ENCODE measurements at regions not wholly inside any gene's neighbourhood (a gene's known extent, or its start where the extent isn't known, plus 50 kb on each side); places are given as distances from the start of the nearest gene placed in this dataset.

DNA sequence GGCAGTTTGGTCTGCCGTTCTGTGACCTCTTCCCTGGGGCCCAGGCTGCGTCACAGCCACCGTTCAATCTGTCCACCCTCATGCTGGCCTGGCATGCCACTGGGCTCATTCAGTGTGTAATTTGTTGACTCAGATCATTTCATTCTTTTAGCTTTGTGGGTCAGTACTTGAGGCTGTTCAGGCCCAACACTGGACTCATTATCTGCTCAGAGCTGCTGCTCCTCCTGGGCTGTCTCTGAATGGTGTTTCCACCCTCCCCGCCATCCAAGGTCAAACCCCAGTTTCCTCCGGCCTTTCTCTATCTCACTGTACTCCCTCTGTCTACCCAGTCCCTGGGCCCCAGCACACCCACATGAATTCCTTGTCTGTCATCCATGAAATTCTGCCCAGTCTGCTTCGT, 152.4 kb upstream of the NCK2 start:
- no peak overlapping the region for H3K9ac ChIP-seq (ENCODE audit: low read depth, low read length)
- H2AK9ac ChIP-seq (replicated peaks; ENCODE audit: low read depth, low read length, poor library complexity): no peak overlapping the region
- H3K4ac ChIP-seq (ENCODE audit: low read depth, low read length): no peak overlapping the region
- no peaks in the 10 kb centered on the region for H3K79me1 ChIP-seq (ENCODE audit: low read depth in 1 of 2, low read length in 2 of 2)
- no peaks in the 10 kb centered on the region for H3K9me1 ChIP-seq (ENCODE audit: insufficient read depth, low read length)
- intact Hi-C loops (cut with micrococcal nuclease): no loop called here
- no peak for TF ChIP-seq FOS (IDR thresholded peaks at IDR 0.05; ENCODE audit: low read depth, low read length)
- no peak for TF ChIP-seq MXI1 (IDR thresholded peaks at IDR 0.05; ENCODE audit: borderline replicate concordance, low read depth, low read length)
- TF ChIP-seq MAZ (IDR thresholded peaks at IDR 0.05; ENCODE audit: borderline replicate concordance, low read depth, low read length): no peak
- no peak for TF ChIP-seq POLR2A (IDR thresholded peaks at IDR 0.05; ENCODE audit: low read depth, low read length)
- TF ChIP-seq RCOR1 (IDR thresholded peaks at IDR 0.05; ENCODE audit: insufficient replicate concordance, low read length): no peak
- TF ChIP-seq NFE2L2 (IDR thresholded peaks at IDR 0.05; ENCODE audit: low read depth, low read length): no peak
- no peak for TF ChIP-seq RFX5 (IDR thresholded peaks at IDR 0.05; ENCODE audit: low read depth, low read length)
- no peak for TF ChIP-seq MAFK (IDR thresholded peaks at IDR 0.05; ENCODE audit: low read depth, low read length)
- TF ChIP-seq, protein P1, sequence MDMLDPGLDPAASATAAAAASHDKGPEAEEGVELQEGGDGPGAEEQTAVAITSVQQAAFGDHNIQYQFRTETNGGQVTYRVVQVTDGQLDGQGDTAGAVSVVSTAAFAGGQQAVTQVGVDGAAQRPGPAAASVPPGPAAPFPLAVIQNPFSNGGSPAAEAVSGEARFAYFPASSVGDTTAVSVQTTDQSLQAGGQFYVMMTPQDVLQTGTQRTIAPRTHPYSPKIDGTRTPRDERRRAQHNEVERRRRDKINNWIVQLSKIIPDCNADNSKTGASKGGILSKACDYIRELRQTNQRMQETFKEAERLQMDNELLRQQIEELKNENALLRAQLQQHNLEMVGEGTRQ (IDR thresholded peaks at IDR 0.05; ENCODE audit: low read depth, low read length): no peak
- TF ChIP-seq CEBPB (IDR thresholded peaks at IDR 0.05; ENCODE audit: low read depth, low read length): no peak
- no peak for TF ChIP-seq CTCF (conservative IDR thresholded peaks at IDR 0.05; ENCODE audit: low read depth, low read length)
- TF ChIP-seq CHD1 (IDR thresholded peaks at IDR 0.05; ENCODE audit: low read depth, low read length): no peak
- no peak for TF ChIP-seq SMC3 (IDR thresholded peaks at IDR 0.05; ENCODE audit: low read depth, low read length)
- TF ChIP-seq, protein P2, sequence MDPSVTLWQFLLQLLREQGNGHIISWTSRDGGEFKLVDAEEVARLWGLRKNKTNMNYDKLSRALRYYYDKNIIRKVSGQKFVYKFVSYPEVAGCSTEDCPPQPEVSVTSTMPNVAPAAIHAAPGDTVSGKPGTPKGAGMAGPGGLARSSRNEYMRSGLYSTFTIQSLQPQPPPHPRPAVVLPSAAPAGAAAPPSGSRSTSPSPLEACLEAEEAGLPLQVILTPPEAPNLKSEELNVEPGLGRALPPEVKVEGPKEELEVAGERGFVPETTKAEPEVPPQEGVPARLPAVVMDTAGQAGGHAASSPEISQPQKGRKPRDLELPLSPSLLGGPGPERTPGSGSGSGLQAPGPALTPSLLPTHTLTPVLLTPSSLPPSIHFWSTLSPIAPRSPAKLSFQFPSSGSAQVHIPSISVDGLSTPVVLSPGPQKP (IDR thresholded peaks at IDR 0.05; ENCODE audit: borderline replicate concordance, low read depth, low read length): no peak
- TF ChIP-seq BHLHE40 (IDR thresholded peaks at IDR 0.05; ENCODE audit: low read depth, low read length): no peak
- TF ChIP-seq RAD21 (IDR thresholded peaks at IDR 0.05; ENCODE audit: low read length): no peak
- H3K4me1 ChIP-seq (ENCODE audit: control insufficient read depth, insufficient read depth, low read length): no peaks in the 10 kb centered on the region
- H3K27me3 ChIP-seq (ENCODE audit: control insufficient read depth, insufficient read depth, low read length): peaks cover 16% of the 10 kb centered on the region
- H4K5ac ChIP-seq (ENCODE audit: low read depth, low read length): no peak overlapping the region
- no peaks in the 10 kb centered on the region for H3K36me3 ChIP-seq (ENCODE audit: control insufficient read depth, insufficient read depth, low read length)
- H2BK120ac ChIP-seq (ENCODE audit: low read depth, low read length): no peak overlapping the region
- no peak overlapping the region for H3K4me3 ChIP-seq (ENCODE audit: insufficient read depth, low read depth, low read length)
- ATAC-seq (ENCODE audit: low read depth) (no peak), DNase-seq (no peak)
- no peak overlapping the region for H3K56ac ChIP-seq (ENCODE audit: extremely low read depth, insufficient read depth, low read length)
- no peak overlapping the region for H3K18ac ChIP-seq (ENCODE audit: low read depth, low read length)
- H4K91ac ChIP-seq (ENCODE audit: insufficient read depth, low read depth, low read length): no peak overlapping the region
- H3K9me3 ChIP-seq (ENCODE audit: control insufficient read depth, insufficient read depth, low read length): peaks cover 3% of the 10 kb centered on the region
- in situ Hi-C loops (cut with MboI; ENCODE audit: low sequenced_read_pairs): no loop called here
- dilution Hi-C loops (cut with HindIII; ENCODE audit: low sequenced_read_pairs, unreplicated experiment): no loop called here
- no peak overlapping the region for H3K27ac ChIP-seq (ENCODE audit: insufficient read depth, low read length)
- no peak overlapping the region for H2BK5ac ChIP-seq (ENCODE audit: low read depth, low read length, poor library complexity, severe bottlenecking)
- no peak overlapping the region for H2AK5ac ChIP-seq (ENCODE audit: low read depth, low read length)
- H4K20me1 ChIP-seq (ENCODE audit: insufficient read depth, low read length): no peaks in the 10 kb centered on the region
- no peak overlapping the region for H3K4me2 ChIP-seq (ENCODE audit: low read depth, low read length)
- BruUV-seq (replicated peaks): no TSS peak
- POLR2A ChIA-PET (ENCODE audit: unreplicated experiment): no interaction called here
- no peak overlapping the region for H2AFZ ChIP-seq (replicated peaks; ENCODE audit: low read length, poor library complexity)
- CTCF ChIA-PET: no interaction called here
- H2BK15ac ChIP-seq (ENCODE audit: low read depth, low read length): no peak overlapping the region
- H2BK20ac ChIP-seq (ENCODE audit: low read depth, low read length): no peak overlapping the region
- WGBS, 2 experiments (ENCODE audit: extremely low coverage in 2 of 2, insufficient read length in 1 of 2): 67% methylated on average over 3 of the region's 6 CpGs; no CpG with 5 or more reads in 1 of the 2 experiments
- no peak overlapping the region for H3K23ac ChIP-seq (ENCODE audit: low read depth, low read length)
- H4K8ac ChIP-seq (ENCODE audit: low read depth in 2 of 2, low read length in 2 of 2): no peak overlapping the region
- H3K14ac ChIP-seq (replicated peaks; ENCODE audit: low read depth, low read length): no peak overlapping the region
